HG02981 (cell line): ENCODE measurements at regions not wholly inside any gene's neighbourhood (a gene's known extent, or its start where the extent isn't known, plus 50 kb on each side); places are given as distances from the start of the nearest gene placed in this dataset.

ENCODE experiments used
- ATAC-seq: cut with Tn5 transposase; IDR thresholded peaks from one replicate; pipeline ENCODE4 v1.9.1; 2021; ENCODE audit warnings: mild to moderate bottlenecking, moderate library complexity; ENCODE audit not compliant: unreplicated experiment

DNA sequence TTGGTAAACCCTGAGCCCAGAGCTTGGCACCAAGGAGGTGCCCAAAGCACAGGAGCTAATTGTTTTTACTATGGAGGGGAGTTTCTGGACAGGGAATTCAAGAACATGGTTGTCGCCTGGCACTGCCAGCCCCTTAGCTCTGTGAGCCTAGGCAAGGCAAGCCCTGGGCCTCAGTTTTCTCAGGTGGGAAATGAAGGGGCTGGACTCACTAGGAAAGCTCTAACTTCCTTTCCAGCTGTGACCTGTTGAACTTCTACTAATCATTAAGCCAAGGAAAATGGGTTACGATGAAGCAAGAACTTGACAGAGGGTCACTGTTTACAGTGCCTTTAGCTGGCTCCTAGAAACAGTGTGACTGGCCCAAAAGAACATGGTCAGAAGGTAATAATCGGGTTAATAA, 277.2 kb downstream of the SHQ1 start:
- ATAC-seq, result no peak

DNA sequence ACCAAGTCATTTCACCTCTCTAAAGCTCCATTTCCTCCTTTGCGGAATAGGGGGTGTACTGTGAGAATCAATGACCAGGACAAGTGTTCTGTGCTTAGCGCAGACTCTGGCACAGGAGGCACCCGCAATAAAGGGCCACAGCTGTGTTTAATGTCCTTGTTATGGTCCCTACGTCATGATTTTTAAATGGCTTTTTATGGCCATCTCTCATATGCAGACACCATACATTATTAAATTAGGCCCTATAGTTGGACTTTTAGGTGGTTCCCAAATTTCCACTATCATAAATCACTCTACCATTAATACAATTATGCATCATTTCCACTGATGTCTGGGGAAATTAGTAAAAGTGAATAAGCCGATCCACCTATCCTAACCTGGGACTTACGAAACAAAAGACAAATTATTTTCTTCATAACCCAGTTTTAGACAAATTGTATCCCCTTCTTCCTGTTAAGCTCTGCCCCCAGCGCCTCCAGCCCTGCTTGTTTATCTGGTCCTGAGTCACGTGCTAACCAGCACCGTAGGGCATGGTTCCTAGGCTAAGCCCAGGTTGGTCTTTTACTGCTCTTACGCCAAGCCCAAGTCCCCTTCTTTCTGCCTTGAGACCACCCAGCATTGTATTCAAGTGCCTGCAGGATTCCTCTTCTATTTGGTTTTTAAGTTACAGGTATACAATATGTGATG, 278.3 kb downstream of the SHQ1 start:
- ATAC-seq, result no peak

GRCh38 chr3:72568083-72568482, 280.2 kb downstream of the SHQ1 start:
- ATAC-seq, result no peak

DNA sequence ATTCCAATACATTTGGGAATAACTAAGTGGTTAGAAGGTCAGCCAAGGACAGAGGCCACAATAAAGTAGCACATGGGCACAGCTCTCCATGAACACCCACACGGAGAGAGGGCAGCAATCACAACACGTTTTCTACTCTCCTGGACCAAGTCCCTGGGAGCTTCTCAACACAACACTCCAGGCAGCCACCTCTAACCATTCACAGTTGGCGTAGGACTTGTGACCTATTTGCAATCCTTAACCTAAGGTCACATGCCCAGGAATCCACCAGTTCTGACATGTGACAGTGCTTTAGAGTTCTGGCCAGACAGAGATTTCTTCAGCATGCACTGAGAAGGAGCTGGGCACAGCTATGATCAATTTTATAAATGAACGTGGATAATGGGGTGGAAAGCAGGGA, 280.8 kb downstream of the SHQ1 start:
- ATAC-seq, result no peak

GRCh38 chr3:72565593-72565992, 282.7 kb downstream of the SHQ1 start:
- ATAC-seq, result no peak

DNA sequence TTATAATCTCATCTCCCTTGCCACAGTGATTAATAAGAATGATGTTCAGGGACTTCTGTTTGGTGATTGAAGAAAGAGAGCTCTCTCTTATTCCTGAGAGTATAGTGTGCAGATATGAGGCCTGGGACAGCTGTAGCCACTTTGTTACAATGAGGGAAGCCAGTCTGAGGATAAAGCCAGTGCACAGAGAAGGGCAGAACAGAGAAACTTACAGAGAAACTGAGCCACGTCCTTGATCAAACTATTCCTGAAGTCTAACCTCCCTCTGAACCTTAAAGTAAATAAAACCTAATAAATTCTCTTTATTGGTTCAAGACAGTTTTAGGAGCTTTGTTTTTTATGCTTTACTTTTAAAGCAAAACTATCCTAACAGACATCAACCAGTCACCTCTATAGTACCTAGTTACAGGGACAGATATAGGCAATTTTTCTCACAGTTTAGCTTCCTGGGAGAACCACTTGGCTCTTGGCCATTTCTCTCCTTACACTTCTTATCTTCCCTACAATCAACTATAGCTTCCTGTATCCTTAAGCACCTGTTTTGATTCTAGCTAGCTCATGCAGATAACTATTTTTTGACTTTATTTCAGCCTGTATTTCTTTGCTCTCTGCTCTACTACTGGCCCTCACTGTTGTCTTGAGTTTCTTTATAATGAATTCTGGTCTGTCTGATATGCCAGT, 284.4 kb downstream of the SHQ1 start:
- no peak for ATAC-seq

DNA sequence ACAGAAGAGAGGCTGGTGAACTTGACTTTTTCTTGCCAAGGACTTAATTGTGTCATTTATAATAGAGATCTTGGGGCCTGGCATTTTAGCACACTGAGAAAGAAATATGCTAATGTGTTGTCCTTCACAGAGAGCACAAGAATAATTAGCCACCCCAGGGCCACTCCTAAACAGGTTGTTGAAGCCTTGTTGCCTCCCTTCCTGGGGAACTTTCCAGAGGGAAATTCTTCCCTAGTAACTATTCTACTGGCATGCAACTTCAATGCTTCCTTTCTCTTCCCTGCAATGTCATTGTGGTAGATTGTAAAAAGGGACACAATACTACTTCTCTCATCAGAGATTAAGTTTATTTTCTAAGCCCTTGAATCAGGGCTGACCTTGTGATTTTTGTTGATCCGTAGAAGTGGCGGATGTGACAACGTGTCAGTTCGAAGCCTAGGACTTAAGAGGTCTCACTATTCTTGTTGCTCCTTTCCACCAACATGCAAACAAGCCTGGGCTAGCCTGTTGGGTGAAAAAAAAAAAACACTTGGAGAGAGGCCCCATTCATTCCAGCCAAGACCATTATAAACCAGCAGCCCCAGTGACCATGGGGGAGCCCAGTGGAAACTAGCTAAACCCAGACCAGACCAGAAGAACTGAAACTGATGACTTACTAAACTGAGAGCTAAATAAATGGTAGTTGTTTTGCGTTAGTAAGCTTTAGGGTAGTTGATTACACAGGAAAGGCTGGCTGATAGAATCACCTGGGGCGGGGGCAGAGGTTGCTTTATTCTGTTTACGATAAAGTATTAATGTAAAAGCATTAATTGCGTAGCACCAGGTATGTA, 287.2 kb downstream of the SHQ1 start:
- ATAC-seq, result no peak

- ATAC-seq, result no peak
Measured at GRCh38 chr3:72559385-72559784, 288.9 kb downstream of the SHQ1 start.

DNA sequence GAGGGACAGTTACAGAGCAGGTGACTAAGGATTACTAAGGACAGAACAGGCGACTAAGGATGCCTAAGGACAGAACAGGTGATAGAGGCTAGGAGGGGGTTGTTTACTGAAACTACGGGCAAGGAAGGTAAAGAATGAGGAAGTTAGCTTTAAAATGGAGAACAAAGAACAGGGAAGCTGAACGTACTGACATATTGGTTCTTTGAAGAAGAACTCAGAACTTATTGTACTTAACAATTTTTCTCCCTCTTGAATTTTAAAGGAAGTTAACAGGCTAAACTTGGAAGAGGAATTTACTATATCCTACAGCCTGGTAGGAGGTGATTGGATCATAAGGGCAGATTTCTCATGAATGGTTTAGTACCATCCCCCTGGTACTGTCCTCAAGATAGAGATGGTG, 290.2 kb downstream of the SHQ1 start:
- ATAC-seq, result no peak

GRCh38 chr3:72555714-72556113, 292.5 kb downstream of the SHQ1 start:
- no peak for ATAC-seq

DNA sequence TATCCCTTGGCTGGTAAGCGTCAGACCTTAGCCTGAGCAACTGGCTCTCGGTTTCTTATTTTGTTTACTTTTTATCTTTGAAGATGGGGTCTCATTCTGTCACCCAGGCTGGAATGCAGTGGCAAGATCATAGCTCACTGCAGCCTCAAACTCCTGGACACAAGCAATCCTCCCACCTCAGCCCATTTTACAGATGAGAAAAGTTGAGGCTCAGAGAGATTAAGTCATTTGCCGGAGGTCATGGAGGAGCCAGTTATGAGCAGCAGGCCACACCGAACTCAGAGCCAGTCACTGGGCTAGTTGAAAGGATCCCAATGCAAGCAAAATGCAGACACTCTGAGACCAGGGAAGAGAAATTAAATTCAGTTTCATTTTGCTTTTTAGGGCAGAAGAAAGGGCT, 293.6 kb downstream of the SHQ1 start:
- ATAC-seq, result no peak

- no peak for ATAC-seq
Measured at GRCh38 chr3:72553298-72553697, 294.9 kb downstream of the SHQ1 start.

GRCh38 chr3:72550582-72551262, 297.5 kb downstream of the SHQ1 start:
- no peak for ATAC-seq

GRCh38 chr3:72549761-72550581, 298.3 kb downstream of the SHQ1 start:
- no peak for ATAC-seq

DNA sequence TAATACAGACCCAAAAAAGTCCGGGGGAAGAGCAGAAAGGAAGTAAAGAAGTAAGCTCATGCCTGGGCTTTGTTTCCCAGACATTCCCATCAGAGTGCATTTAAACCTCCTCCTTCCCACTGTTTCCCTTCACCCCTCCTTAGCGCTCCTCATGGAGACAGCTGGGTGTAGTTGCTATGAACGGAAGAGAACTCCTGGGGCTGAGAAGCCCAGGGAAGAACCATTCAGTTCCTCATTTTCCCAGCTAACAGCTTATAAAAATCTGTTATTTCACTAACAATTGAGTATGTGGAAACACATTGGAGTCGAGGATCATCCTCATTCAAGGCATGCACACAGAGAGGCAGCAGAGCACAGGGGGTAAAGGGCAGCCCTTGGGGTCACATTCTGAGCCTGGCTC, 299.3 kb downstream of the SHQ1 start:
- ATAC-seq, result no peak

GRCh38 chr3:72548461-72548860, 299.8 kb downstream of the SHQ1 start:
- ATAC-seq, result no peak

DNA sequence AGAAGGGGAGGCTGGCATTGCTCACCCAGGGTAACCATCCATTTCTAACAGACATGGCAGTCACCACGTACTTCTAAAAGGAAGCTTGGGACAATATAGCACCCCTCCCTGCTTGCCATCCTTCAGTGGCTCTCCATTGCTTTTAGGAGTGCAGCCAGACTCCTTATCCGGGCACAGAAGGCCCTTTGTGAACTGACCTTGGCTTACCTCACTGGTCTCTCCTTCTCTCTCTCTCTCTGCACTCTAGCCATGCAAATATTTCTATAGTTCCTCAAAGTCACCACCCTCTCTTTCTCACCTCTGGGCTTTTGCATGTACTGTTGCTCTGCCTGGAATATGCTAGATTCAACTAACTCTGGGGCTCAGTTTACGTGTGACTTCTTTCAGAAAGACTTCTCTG, 301.1 kb downstream of the SHQ1 start:
- no peak for ATAC-seq

DNA sequence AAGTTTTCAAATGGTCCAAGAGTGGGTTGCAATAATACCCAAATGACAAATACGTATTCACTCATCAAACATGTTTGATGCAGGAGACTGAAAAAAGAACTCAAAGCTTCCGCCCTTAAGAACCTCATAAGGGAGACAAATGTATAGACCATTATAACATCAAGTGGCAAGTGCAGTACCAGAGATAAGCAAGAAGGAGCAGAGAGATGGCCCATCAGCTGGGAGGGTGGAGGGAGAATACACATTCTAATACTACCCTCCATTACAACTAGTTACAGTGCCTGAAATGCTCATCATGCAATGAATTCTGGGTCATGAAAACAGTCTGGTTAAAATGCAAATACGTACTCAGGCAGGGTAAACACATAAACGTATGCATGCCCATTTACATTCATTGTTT, 304.0 kb downstream of the SHQ1 start:
- ATAC-seq, result no peak

DNA sequence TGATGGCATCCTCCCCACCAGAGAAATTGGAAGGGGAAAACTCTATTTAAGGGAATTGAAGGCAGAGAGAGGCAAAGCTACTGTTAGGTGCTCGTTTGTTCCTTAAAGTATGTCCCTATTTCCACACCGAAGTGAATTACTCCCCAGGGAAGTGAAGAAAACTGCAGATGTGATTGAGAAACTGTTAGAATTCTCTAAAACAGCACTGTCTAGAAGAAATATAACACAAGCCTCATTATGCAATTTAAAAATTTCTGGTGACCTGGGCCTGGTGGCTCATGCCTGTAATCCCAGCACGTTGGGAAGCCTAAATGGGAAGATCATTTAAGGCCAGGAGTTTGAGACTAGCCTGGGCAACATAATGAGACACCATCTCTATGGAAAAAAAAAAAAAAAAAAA, 305.0 kb downstream of the SHQ1 start:
- no peak for ATAC-seq

DNA sequence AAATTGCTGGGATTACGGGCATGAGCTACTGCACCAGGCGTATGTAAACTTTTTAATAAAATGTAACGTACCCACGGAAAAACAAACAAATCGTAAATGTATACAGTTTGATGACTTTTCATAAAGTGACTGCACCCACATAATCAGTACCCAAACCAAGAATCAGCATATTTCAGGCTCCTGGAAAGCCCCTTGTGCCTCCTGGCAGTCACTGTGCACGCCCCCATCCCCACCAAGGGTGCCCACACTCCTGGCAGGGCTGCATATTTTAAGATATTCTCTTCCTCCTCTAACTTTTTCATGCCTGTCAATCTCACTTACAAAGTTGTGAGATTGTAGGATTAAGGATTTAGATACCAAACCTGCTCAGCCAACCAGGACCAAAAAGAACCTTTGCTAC, 305.5 kb downstream of the SHQ1 start:
- no peak for ATAC-seq

GRCh38 chr3:72539856-72540255, 308.4 kb downstream of the SHQ1 start:
- ATAC-seq, result no peak
